Endodermal cell (in vitro differentiated cells): ENCODE measurements at regions not wholly inside any gene's neighbourhood (a gene's known extent, or its start where the extent isn't known, plus 50 kb on each side); places are given as distances from the start of the nearest gene placed in this dataset.

ENCODE experiments used
- DNase-seq: peaks from one replicate; pipeline ENCODE4 v3.0.0-alpha.2; 2017
- H3K27ac ChIP-seq: 2 replicates; pipeline ENCODE4 v1.5.1; 2013; ENCODE audit warnings: mild to moderate bottlenecking, low read depth, low read length, moderate library complexity
- H3K27me3 ChIP-seq: 2 replicates; pipeline ENCODE4 v1.6.1; 2013; ENCODE audit warnings: mild to moderate bottlenecking, low read length, moderate library complexity; ENCODE audit not compliant: insufficient read depth, control insufficient read depth, poor library complexity, severe bottlenecking
- H3K36me3 ChIP-seq: 2 replicates; pipeline ENCODE4 v1.7.0; 2013; ENCODE audit warnings: mild to moderate bottlenecking, low read length, moderate library complexity; ENCODE audit not compliant: control insufficient read depth, insufficient read depth
- H3K4me1 ChIP-seq: one replicate; pipeline ENCODE4 v1.7.0; 2013; ENCODE audit warnings: low read length; ENCODE audit not compliant: control insufficient read depth, insufficient read depth
- H3K4me3 ChIP-seq: 2 replicates; pipeline ENCODE4 v1.5.1; 2013; ENCODE audit warnings: mild to moderate bottlenecking, low read length, moderate library complexity
- H3K9ac ChIP-seq: 2 replicates; pipeline ENCODE4 v1.6.1; 2013; ENCODE audit warnings: mild to moderate bottlenecking, low read length, moderate library complexity; ENCODE audit not compliant: poor library complexity, severe bottlenecking; ENCODE audit errors: extremely low read depth
- H3K9me3 ChIP-seq: 2 replicates; pipeline ENCODE4 v1.6.1; 2013; ENCODE audit warnings: mild to moderate bottlenecking, low read length, moderate library complexity; ENCODE audit not compliant: control insufficient read depth
- H3K27ac Mint-ChIP-seq: 2 replicates; pipeline ENCODE4 v1.8.0; 2020; ENCODE audit warnings: mixed read lengths
- H3K27me3 Mint-ChIP-seq: 2 replicates; pipeline ENCODE4 v1.8.0; 2021; ENCODE audit warnings: mild to moderate bottlenecking, mixed read lengths; ENCODE audit not compliant: insufficient read depth
- H3K36me3 Mint-ChIP-seq: 2 replicates; pipeline ENCODE4 v1.8.0; 2020; ENCODE audit warnings: low read depth, mixed read lengths
- H3K4me1 Mint-ChIP-seq: 2 replicates; pipeline ENCODE4 v1.8.0; 2020; ENCODE audit warnings: mixed read lengths
- H3K4me3 Mint-ChIP-seq: 2 replicates; pipeline ENCODE4 v1.8.0; 2020; ENCODE audit warnings: mild to moderate bottlenecking, moderate library complexity, mixed read lengths
- H3K9me3 Mint-ChIP-seq: 2 replicates; pipeline ENCODE4 v1.8.0; 2020; ENCODE audit warnings: mild to moderate bottlenecking, mixed read lengths
- CTCF ChIP-seq: fragments of 200-600 bp; sonication (generic); conservative IDR thresholded peaks from 2 replicates; pipeline ENCODE4 v1.5.0; 2021; ENCODE audit warnings: antibody characterized with exemption, mild to moderate bottlenecking
- WGBS, 2 experiments: methylation state at CpG; one replicate each; pipeline versions ENCODE4 v1.1.5 to v1.1.7; 2013; ENCODE audit warnings: missing lambda C conversion rate in 2 of 2, mixed read lengths in 1 of 2; ENCODE audit not compliant: insufficient coverage in 1 of 2, insufficient read length in 1 of 2; 5-methylcytosine and 5-hydroxymethylcytosine counted together

GRCh38 chr20:62557999-62558408 lies 82.2 kb upstream of the GATA5 start:
- Histone ChIP-seq H3K36me3 (no peaks in the 10 kb centered on the region), H3K9me3 (no peaks in the 10 kb centered on the region), H3K9ac (no peak overlapping the region), H3K27me3 (peaks cover 8% of the 10 kb centered on the region), H3K27ac (no peak overlapping the region), H3K4me1 (no peaks in the 10 kb centered on the region), H3K4me3 (no peak overlapping the region)
- H3K4me1 Mint-ChIP-seq, result no peaks in the 10 kb centered on the region
- DNase-seq, result no peak
- TF ChIP-seq CTCF, result no peak
- no peak overlapping the region for H3K27ac Mint-ChIP-seq
- H3K9me3 Mint-ChIP-seq, result no peaks in the 10 kb centered on the region
- 86% methylated on average over 8 to 14 of the region's 14 CpGs for WGBS, 2 experiments
- H3K27me3 Mint-ChIP-seq, result peaks cover 3% of the 10 kb centered on the region
- H3K36me3 Mint-ChIP-seq, result no peaks in the 10 kb centered on the region
- no peak overlapping the region for H3K4me3 Mint-ChIP-seq

- H3K9ac ChIP-seq, result no peak overlapping the region
- peaks cover under 1% of the 10 kb centered on the region for H3K27me3 Mint-ChIP-seq
- H3K4me3 Mint-ChIP-seq, result no peak overlapping the region
- no peaks in the 10 kb centered on the region for H3K36me3 ChIP-seq
- no peaks in the 10 kb centered on the region for H3K9me3 Mint-ChIP-seq
- DNase-seq, result no peak
- 79 to 85% methylated on average over 15 to 17 of the region's 17 CpGs for WGBS, 2 experiments
- H3K4me3 ChIP-seq, result no peak overlapping the region
- H3K4me1 ChIP-seq, result no peaks in the 10 kb centered on the region
- H3K4me1 Mint-ChIP-seq, result no peaks in the 10 kb centered on the region
- H3K36me3 Mint-ChIP-seq, result no peaks in the 10 kb centered on the region
- no peak overlapping the region for H3K27ac Mint-ChIP-seq
- no peak overlapping the region for H3K27ac ChIP-seq
- no peak for TF ChIP-seq CTCF
- no peaks in the 10 kb centered on the region for H3K27me3 ChIP-seq
- no peaks in the 10 kb centered on the region for H3K9me3 ChIP-seq
Measured at GRCh38 chr20:62558779-62559178, 83.0 kb upstream of the GATA5 start.

- Histone ChIP-seq H3K9ac (no peak overlapping the region), H3K36me3 (no peaks in the 10 kb centered on the region), H3K4me3 (no peak overlapping the region), H3K27me3 (no peaks in the 10 kb centered on the region), H3K9me3 (no peaks in the 10 kb centered on the region), H3K27ac (no peak overlapping the region), H3K4me1 (no peaks in the 10 kb centered on the region)
- Mint-ChIP-seq H3K4me1 (no peaks in the 10 kb centered on the region), H3K27ac (no peak overlapping the region), H3K36me3 (no peaks in the 10 kb centered on the region), H3K27me3 (no peaks in the 10 kb centered on the region), H3K4me3 (no peak overlapping the region), H3K9me3 (no peaks in the 10 kb centered on the region)
- no peak for DNase-seq
- no peak for TF ChIP-seq CTCF
- 85 to 100% methylated on average over 1 to 5 of the region's 6 CpGs for WGBS, 2 experiments
Measured at GRCh38 chr20:62560162-62560561, 82.1 kb upstream of the SLCO4A1 start.
